HPDE6-E6E7 (cell line): ENCODE measurements at regions not wholly inside any gene's neighbourhood (a gene's known extent, or its start where the extent isn't known, plus 50 kb on each side); places are given as distances from the start of the nearest gene placed in this dataset.

Experiments used
- DNase-seq: peaks from one replicate; pipeline ENCODE4 v3.0.0; 2011; ENCODE audit warnings: missing footprints; ENCODE audit errors: extremely low spot score

GRCh38 chr5:2658447-2658846 lies 93.0 kb downstream of the IRX2 start:
- DNase-seq = no peak

- no peak for DNase-seq
These were observed 94.3 kb downstream of the IRX2 start for GRCh38 chr5:2657151-2657550.

GRCh38 chr5:2656206-2656605 lies 95.3 kb downstream of the IRX2 start:
- DNase-seq = no peak

- DNase-seq = no peak
These were observed 97.5 kb downstream of the IRX2 start for GRCh38 chr5:2653991-2654390.

GRCh38 chr5:2651116-2651515 lies 100.4 kb downstream of the IRX2 start:
- DNase-seq = no peak

- no peak for DNase-seq
These were observed 108.7 kb downstream of the IRX2 start for GRCh38 chr5:2642684-2643345.

GRCh38 chr5:2640717-2641116 lies 110.8 kb downstream of the IRX2 start:
- no peak for DNase-seq

GRCh38 chr5:2639425-2639824 lies 112.1 kb downstream of the IRX2 start:
- no peak for DNase-seq

GRCh38 chr5:2634399-2635176 lies 116.9 kb downstream of the IRX2 start:
- no peak for DNase-seq

- DNase-seq = no peak
These were observed 117.5 kb downstream of the IRX2 start for GRCh38 chr5:2633992-2634391.

GRCh38 chr5:2631758-2632157 lies 119.7 kb downstream of the IRX2 start:
- no peak for DNase-seq

- DNase-seq = no peak
These were observed 122.4 kb downstream of the IRX2 start for GRCh38 chr5:2629045-2629444.

GRCh38 chr5:2627867-2628266 lies 123.6 kb downstream of the IRX2 start:
- no peak for DNase-seq

GRCh38 chr5:2626572-2626971 lies 124.9 kb downstream of the IRX2 start:
- no peak for DNase-seq

- DNase-seq = no peak
These were observed 128.6 kb downstream of the IRX2 start for GRCh38 chr5:2622866-2623265.

GRCh38 chr5:2621631-2622030 lies 129.8 kb downstream of the IRX2 start:
- no peak for DNase-seq

GRCh38 chr5:2619216-2619615 lies 132.3 kb downstream of the IRX2 start:
- no peak for DNase-seq

- DNase-seq = no peak
These were observed 134.0 kb downstream of the IRX2 start for GRCh38 chr5:2617461-2617860.

GRCh38 chr5:2615917-2616316 lies 135.6 kb downstream of the IRX2 start:
- no peak for DNase-seq

GRCh38 chr5:2614571-2614970 lies 136.9 kb downstream of the IRX2 start:
- DNase-seq = no peak

GRCh38 chr5:2611659-2612058 lies 139.8 kb downstream of the IRX2 start:
- no peak for DNase-seq

- DNase-seq = no peak
These were observed 140.5 kb downstream of the IRX2 start for GRCh38 chr5:2610986-2611385.

GRCh38 chr5:2608391-2608790 lies 143.1 kb downstream of the IRX2 start:
- DNase-seq = no peak

GRCh38 chr5:2607598-2607997 lies 143.9 kb downstream of the IRX2 start:
- no peak for DNase-seq
